Omental fat pad (tissue), 3 donors: ENCODE measurements at regions not wholly inside any gene's neighbourhood (a gene's known extent, or its start where the extent isn't known, plus 50 kb on each side); places are given as distances from the start of the nearest gene placed in this dataset.

Source experiments
- ATAC-seq: fragments of 150-250 bp; one replicate; pipeline ENCODE4 v1.9.1; 2016; ENCODE audit warnings: mild to moderate bottlenecking, moderate library complexity; ENCODE audit not compliant: low FRiP score
- DNase-seq: peaks from one replicate; pipeline ENCODE4 v3.0.0-alpha.2; 2019; ENCODE audit warnings: low spot score
- TF ChIP-seq, protein P1 (sequence below), 3 donors: fragments of 450-650 bp; IDR thresholded peaks; one replicate each; pipeline ENCODE4 v1.5.1; 2016 to 2017; ENCODE audit warnings: antibody characterized with exemption in 3 of 3, mild to moderate bottlenecking in 3 of 3, moderate library complexity in 2 of 3

DNA sequence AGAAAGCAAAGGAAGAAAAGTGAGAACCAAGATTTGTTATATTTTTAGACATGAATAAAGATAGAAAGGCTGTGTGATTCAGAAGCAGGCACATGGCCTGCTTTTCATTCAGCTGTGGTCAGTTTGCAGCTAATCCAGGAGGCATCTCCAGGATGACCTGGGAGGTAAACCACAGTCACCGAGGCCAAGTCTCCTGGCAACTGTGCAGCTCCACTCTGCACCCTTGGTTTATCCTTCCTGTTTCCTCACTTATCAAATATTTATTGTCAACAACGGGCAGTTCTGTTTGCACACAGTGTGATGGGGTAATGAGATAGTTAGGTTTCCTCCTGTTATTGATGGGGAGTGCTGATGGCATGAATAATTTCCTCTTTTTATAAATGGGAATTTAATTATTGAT is 243.0 kb downstream of the PSAT1 start:
- DNase-seq (no peak), ATAC-seq (no peak)
- TF ChIP-seq, protein P1, sequence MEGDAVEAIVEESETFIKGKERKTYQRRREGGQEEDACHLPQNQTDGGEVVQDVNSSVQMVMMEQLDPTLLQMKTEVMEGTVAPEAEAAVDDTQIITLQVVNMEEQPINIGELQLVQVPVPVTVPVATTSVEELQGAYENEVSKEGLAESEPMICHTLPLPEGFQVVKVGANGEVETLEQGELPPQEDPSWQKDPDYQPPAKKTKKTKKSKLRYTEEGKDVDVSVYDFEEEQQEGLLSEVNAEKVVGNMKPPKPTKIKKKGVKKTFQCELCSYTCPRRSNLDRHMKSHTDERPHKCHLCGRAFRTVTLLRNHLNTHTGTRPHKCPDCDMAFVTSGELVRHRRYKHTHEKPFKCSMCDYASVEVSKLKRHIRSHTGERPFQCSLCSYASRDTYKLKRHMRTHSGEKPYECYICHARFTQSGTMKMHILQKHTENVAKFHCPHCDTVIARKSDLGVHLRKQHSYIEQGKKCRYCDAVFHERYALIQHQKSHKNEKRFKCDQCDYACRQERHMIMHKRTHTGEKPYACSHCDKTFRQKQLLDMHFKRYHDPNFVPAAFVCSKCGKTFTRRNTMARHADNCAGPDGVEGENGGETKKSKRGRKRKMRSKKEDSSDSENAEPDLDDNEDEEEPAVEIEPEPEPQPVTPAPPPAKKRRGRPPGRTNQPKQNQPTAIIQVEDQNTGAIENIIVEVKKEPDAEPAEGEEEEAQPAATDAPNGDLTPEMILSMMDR (IDR thresholded peaks at IDR 0.05) = no peak

DNA sequence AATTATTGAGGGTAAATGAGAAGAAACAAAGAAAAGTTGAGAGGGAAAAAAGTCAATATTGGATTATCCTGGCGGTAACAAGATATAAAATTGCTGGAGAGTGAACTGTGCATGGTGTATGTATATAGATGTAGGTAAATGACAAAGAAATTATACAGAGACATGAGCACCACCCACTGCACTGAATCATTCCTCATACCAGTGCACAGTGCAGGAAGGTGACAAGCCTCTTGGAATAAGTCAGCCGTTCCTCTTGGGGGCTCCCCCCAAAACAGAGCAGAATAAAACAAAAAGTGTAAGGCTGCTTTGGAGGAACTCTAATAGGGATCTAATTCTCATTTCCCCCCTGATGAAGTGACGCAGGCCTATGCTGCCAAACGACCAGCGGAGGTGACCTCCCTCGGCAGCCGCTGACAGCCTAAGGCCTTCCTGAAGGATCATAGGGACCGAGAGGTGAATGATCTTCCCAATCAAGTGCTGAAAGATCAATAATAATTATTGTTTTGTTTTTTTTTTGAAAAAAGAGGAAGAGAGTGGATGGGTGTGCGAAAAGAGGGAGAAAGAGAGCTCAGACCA is 245.0 kb downstream of the PSAT1 start:
- ATAC-seq = no peak
- TF ChIP-seq, protein P1 (IDR thresholded peaks at IDR 0.05) = no peak
- DNase-seq = no peak

DNA sequence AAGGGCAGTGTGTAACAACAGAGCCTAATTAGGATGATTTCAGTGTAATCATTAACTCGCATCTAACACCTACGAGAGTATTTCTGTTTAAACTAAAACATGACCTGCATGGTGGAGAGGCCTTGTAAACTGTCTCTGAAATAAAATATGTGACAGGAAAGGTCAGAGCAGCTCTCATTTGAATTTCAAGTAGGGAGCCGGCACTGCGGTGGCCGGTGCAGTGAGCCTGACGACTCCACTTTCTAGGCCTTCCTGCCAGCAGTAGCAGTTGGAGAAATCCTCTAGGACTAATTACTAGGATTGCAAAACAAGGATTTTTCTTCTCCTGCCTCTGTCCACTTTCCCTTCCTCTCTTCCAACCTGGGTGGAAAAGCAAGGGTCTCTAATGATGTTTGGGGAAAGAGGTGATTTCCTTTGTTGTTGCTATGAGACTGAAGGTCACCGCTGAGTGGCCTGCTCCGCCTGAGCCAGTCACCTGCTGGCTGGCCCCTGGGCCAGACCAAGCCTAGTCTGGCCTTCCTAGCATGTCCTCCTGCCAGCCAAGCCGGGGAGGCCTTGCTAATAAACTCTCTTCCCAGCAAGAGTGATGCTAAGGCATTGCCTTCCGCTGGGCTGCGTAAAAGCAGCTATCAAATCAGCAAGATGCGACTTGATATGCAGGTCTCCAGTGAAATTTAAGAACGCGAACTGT is 245.7 kb downstream of the PSAT1 start:
- ATAC-seq (no peak), DNase-seq (no peak)
- TF ChIP-seq, protein P1 (IDR thresholded peaks at IDR 0.05) = no peak

DNA sequence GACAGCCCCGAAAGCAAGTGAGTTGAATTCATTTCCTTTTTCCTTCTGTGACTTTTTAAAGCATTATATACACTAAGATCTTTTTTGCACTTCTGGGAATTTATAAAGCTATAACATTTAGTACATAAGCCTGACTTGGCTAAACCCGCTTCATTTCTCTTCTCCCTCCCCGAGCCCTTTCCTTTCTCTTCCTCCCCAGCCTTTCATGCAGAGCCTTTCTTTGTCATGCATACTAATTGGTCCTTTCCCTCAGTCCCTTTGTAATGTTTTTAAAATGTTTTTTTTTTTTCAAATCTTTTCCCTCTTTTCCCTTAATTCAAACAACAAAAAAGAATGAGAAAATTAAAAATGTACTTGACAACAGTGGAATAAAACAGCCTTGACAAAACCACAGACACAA is 246.4 kb downstream of the PSAT1 start:
- TF ChIP-seq, protein P1 (IDR thresholded peaks at IDR 0.05) = no peak
- no peak for ATAC-seq
- no peak for DNase-seq

DNA sequence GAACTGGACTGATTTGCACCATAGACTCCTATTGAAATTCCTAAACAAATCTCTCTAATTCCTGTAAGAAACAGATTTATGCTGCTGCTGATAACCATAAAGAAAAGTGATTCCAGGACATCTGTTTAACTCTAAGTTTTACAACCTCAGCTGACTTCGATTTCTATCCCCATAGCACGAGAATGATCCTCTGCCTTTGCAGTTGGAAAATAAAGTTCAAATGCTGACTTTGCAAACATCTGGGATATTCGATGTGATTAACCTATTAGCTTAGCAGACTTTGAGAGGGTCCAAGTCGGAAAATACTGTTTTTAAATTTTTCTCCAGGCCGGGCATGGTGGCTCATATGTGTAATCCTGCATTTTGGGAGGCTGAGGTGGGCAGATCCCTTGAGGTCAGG is 247.3 kb downstream of the PSAT1 start:
- no peak for ATAC-seq
- DNase-seq = no peak
- TF ChIP-seq, protein P1 (IDR thresholded peaks at IDR 0.05) = no peak

DNA sequence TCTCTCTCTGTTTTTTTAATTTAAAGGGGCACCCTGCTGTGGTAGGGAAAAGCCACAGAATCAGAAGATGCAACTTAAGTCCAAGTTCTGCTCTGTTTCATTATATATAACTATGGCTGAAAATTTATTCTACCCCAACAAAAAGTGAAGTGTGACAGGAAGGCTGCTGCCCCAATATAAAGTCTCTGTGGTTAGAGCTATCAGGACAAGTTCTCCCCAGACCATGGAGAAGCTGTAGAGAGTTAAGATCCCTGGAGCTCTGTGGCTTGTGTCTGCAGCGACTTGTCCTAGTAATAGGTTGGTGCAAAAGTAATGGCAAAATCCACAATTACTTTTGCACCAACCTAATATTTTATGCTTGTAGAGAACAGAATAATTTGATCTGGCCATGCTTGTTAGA is 250.9 kb downstream of the PSAT1 start:
- DNase-seq (no peak), ATAC-seq (no peak)
- TF ChIP-seq, protein P1 (IDR thresholded peaks at IDR 0.05) = no peak

DNA sequence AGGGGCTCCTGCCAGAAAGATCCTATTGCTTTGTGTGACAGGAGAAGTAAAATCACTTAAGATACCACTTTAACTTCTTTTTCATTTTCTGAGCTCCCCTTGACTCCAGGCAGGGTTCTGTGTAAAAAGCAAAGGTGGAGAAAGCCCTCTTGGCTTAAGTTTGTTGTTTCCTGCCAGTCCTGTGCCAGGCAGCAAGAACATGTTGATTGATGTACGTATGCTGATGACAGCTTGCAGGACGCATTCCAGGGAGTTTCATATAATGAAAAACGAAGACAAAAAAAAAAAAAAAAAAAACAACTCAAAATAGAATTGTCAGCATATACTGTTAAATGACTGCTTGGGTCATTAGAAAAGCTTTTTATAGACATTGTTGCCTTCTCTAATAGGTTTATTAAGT is 251.7 kb downstream of the PSAT1 start:
- ATAC-seq (no peak), DNase-seq (no peak)
- TF ChIP-seq, protein P1 (IDR thresholded peaks at IDR 0.05) = no peak
